Non-pigmented ciliary epithelial cell (primary cell): ENCODE measurements at regions not wholly inside any gene's neighbourhood (a gene's known extent, or its start where the extent isn't known, plus 50 kb on each side); places are given as distances from the start of the nearest gene placed in this dataset.

ENCODE experiments used
- DNase-seq: peaks from one replicate; pipeline ENCODE4 v3.0.0-alpha.2; 2010; ENCODE audit warnings: low read depth

DNA sequence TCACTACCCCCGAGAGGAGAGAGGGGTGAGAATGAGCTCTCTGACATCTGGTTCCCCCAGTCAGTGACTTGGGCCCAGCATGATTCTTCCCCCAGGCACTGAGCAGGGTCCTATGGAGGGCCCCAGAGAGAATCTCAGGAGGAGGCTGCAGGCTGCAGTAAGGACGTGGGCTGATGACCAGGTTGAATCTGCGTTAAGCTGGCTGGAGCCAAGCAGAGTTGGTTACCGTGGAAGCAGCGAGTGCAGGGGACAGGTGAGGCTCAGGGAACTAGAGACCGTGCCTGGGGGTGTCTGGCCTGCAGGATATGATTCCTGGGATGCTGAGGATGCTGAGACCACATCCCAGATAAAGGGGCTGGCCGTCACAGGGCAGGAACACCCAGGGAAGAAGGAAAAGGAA is 314.3 kb upstream of the IRX1 start:
- DNase-seq: no peak

DNA sequence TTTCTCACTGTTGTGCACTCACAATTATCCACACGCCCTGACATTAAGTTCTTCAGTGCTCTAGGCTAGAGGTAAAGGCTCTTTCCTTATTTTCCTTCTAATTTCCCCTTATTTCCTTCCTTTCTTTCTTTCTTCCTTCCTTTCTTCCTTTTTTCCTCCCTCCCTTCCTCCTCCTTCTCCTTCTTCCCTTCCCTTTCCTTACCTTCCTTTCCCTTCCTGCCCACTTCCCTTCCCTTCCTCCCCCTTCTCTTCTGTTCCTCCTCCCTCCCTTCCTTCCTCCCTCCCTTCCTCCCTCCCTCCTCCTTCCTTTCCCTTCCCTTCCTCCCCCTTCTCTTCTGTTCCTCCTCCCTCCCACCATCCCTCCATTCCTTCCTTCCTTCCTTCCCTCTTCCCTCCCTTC is 317.0 kb upstream of the IRX1 start:
- no peak for DNase-seq

- no peak for DNase-seq
These were observed 317.9 kb upstream of the IRX1 start for GRCh38 chr5:3277590-3278196.

GRCh38 chr5:3276896-3277295 is 318.7 kb upstream of the IRX1 start:
- DNase-seq: no peak

GRCh38 chr5:3269395-3270169 is 326.1 kb upstream of the IRX1 start:
- no peak for DNase-seq

DNA sequence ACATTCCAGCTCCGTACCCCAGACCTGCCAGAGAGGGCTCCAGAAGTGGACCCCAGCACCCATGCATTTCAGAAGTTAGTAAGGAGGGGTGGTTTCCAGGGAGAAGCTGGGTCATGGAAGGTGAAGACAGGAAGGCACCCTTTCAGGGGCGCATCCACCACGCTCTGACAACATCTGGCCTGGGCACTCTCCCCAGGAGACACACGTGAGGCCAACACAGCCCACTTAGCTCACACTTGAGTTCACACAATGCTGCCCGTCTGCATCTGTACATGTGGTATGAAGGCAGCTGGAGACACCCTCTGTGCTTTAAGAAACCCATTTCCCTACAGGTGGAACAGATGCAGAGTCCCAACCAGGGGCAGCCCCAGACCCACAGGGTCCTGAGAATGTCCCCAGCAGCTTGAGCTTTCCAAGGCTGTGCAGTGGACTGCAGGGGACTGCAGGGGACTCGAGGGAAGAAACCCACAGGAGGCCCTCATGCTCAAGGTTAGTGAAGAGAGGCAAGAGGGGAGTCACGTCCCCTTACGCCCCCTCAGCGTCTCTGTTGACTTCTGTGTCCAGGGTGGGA is 326.8 kb upstream of the IRX1 start:
- no peak for DNase-seq

- DNase-seq: no peak
These were observed 328.8 kb upstream of the IRX1 start for GRCh38 chr5:3266861-3267260.

DNA sequence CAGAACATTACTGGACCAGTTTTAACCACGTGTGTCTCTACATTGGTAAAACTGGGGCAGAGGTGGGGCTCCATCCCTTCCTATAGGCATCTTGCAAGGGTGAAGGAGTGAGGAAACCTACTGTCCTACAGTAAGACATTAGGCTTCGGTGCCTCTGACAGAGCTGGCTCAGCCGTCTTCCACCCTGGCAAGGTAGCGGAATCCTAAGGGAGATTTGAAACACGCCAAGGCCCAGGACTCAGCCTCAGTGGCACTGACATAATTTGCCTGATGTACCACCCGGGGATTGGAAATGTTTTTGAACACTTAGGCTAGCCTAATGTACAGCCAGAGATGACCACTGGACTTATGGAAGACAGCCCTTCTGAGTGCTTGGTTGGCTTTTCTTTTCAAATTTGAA is 329.7 kb upstream of the IRX1 start:
- DNase-seq: no peak

DNA sequence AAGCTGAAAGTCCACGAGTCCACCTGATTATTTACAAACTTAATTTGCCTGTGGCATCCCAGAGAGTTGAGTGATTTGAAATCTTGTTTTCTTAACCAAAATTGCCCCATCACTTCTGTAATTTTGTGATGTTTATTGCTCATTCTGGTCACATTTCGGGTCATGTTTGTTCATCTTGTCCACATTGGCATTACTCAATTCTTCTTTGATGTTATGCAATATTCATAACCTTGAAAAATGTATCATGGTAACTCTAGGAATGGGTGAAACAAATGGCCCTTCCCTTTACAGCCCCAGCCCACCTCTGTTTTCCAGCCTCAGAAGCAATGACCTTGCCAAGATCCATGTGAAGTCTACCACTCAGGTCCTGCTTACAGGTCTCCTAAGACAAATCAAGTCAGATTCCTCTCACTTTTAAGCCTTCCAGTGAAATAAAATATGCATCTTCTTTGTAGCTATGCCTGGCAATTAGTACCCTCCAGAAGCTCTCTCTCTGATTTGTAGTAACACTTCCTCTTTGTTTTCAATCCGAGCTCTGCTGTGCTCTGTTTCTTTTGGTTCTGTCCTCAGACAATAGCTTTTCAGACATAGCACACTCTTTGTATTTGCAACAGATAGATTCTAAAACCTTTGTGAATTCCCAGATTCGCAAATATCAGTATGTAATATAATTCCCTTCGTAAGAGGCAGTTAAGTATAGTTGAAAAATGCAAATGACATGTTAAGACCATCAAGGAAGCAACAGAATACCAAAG is 330.3 kb upstream of the IRX1 start:
- no peak for DNase-seq

DNA sequence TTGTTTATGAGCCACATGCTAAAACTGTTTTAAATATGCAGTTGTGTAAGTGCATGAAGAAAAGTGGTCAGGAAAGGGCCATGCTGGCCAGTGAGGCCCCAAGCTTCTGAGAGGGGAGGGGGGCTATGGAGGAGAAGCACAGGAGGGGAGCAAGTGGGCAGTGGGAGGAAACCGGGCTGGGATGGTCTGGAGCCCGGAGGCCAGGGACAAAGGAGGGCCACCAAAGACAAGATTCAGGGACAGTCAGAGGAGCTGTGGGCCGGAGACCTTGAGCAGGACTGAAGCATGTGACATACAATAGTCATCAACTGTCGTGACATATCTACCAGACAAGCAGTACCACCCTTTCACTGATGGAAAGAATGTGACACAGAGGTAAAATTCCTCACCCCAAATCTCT is 333.2 kb upstream of the IRX1 start:
- no peak for DNase-seq

- no peak for DNase-seq
These were observed 334.6 kb upstream of the IRX1 start for GRCh38 chr5:3261081-3261480.

- DNase-seq: no peak
These were observed 337.6 kb upstream of the IRX1 start for GRCh38 chr5:3258050-3258449.

DNA sequence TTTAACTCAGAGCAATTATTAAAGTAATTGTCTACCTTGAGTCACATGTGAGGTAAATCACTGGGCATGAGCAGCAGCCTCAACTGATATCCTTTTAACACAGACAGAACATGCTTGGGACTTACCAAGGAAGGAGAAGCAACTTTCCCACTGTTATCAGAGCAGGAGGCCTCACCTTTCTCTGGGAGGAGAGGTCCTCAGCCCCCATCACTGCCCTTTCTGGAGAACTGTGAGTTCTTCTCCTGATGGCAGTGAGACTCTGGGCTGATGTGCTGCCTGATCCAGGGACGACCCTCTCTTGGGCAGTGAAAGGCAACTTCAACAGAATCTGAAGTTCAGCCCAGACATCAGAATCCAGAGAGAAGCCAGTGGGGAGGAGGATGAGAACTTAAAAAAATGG is 343.4 kb upstream of the IRX1 start:
- no peak for DNase-seq

GRCh38 chr5:3251784-3252183 is 343.8 kb upstream of the IRX1 start:
- DNase-seq: no peak

DNA sequence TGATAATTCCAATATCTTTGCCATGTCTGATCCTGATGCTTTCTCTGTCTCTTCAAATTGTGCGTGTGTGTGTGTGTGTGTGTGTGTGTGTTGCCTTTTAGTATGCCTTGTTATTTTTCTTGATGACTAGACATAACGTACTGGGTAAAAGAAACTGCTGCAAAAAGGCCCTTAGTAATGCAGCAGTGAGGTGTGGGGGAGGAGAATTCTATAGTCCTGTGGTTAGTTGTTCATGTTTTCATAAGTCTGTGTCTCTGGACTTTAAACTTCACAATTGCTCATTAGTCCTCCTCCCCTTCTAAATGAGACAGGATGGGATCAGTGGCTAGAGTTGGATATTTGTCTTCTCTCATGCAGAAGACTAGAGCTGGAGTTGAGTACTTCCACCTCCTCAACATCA is 346.2 kb upstream of the IRX1 start:
- DNase-seq: no peak

DNA sequence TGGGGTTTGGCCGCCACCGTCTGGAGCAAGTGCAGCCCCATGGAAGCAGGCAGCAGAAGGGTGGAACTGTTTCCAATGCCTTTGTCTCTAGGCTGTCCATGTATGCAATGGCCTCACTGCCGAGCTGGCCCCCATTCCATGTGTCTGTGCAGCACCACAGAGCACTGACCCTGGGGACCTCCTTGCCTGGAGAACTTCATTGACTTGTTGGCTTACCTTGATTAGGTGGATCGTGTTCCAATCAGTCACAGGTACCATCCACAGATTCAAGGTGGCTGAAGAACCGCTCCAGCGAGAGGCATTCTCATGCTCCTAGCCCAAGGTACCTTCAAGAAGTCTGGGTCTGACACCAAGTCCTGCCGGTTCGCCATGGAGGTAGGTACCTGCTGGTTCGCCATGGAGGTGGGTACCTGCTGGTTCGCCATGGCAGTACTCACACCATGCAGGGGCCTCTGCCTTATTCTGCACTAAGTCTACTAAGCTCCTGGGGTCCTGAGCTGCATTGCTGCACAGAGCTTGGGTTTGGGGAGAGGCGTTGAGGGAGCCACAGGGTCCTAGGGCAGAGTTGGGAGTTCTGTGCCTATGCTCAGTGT is 358.3 kb upstream of the IRX1 start:
- DNase-seq: no peak

DNA sequence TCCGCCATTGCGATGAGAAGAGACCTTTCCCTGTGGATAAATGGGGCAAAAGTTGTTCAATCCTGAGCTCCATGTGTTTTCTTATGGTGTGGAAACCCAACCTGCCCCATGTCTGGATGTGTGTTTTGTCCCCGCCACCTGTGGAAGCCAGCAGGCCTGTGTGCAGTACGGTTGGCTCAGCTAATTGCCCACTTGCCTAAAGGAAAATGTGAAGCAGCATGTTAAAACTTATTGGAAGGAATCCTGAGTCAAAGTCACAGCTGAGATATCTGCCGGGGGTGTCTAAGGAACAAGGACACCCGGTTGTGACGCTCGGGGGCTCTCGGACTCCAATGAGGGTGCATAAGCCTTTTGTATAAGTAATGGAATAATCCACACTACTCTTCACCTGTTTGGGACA is 361.1 kb upstream of the IRX1 start:
- no peak for DNase-seq

DNA sequence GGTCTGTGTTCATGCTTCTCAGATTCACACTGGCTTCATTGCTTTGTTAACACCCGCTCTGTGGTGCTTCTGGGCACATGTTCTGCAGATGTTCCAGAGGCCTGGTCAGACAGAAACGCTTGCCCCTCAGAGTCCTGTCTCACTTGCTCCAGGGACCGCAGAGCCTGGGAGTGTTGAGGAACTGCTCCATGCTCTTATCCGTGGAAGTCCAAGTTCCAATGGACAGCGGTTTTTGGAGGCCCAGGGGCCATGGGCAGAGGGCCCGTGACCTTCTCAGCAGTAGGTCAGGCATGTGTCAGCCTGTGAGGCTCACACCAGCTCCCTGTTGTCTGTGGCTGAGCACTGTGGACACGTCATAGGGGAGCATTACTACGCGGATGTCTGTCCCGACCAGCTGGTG is 364.7 kb upstream of the IRX1 start:
- no peak for DNase-seq

- no peak for DNase-seq
These were observed 365.4 kb upstream of the IRX1 start for GRCh38 chr5:3230254-3230653.

DNA sequence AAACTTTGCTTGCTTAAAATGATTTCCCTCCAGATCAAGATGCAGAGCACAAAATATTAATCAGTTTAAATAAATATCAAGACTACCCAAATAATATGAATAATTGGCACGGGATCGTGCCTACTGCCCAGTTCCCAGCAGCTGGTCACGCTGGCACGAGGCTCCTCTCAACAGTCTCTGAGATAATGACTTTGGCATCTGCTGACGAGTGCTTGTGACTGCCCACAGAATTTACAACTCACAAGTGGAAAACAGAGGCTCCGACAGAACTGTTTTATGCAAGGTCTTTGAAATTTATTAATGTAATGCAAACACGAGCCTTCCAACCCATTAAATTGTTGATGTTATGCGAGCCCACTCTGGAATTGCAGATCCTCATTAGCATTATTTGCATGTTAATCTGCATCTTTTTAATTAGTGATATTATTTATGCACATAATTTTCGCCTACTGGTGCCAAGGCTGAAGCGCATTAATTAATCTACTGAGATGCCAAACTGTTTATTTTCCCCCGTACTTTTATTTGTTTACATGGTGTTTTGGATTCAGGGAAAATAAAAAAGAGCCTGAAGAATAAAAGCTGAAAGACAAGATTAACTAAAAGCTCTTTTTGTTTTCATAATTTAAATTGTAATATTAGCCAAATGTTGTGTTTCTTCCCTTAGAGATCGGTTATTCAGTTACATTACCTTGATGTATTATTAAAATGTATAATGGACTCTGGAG is 369.3 kb upstream of the IRX1 start:
- DNase-seq: no peak

DNA sequence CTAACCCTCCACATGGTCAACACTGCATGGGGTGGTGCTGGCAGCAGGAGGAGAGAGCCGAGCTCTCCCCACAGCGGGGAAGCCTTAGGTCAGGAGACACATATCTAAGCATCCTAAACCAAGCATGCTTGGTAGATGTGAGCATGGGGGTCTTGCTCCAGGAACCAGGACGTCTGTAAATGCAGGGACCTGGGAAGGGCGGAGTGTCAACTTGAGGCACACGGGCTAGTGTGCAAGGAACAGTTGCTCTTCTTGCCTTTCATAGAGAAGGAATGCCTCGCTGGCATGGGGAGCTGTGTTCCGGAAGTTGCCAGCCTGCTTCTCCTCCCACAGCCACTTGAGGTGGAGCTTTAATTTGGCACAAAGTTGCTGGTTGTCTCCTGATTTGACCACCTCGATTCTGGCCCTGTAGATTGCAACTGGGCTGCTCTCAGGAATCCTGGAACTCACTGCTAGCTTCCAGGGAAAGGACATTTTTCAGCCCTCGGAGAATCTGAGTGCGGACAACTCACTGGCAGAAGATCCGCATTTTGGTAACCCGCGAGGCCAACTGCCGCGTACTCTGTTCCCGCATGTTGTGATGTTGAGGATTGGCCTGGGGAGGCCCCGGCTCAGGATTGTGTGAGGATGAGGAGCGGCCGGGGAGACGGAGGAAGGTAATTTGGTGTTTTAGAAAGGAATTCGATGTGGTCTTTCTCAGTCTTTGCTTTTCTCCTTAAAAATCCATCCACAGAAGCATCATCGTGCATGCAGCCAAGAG is 370.3 kb upstream of the IRX1 start:
- no peak for DNase-seq
